Epithelial cell of proximal tubule (primary cell): ENCODE measurements at regions not wholly inside any gene's neighbourhood (a gene's known extent, or its start where the extent isn't known, plus 50 kb on each side); places are given as distances from the start of the nearest gene placed in this dataset.

Source experiments
- DNase-seq: peaks from one replicate; pipeline ENCODE4 v3.0.0-alpha.2; 2011; ENCODE audit warnings: low read depth
- H3K4me3 ChIP-seq: 2 replicates; pipeline ENCODE4 v1.5.1; 2011; ENCODE audit warnings: low read depth, mild to moderate bottlenecking, low read length
- TF ChIP-seq, protein P1 (sequence below): conservative IDR thresholded peaks from 2 replicates; pipeline ENCODE4 v1.5.1; 2012; ENCODE audit warnings: low read depth, mild to moderate bottlenecking, low read length

DNA sequence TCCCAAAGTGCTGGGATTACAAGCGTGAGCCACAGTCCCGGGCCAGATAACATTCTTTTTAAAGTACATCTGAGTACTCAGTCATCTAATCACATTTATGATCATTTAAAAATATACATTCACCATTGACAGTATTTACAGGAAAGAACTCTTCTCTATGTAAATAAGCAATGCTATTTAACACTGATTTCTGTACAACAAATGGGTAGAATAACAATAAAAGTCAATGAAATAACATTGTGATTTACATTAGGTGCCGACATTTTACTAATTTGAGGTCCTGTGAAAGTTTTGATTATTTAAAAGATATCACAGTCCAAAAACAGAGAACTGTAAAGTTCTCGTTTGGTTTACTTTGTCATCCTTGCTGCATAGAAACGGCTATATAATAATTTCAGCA, 1763.7 kb downstream of the SLITRK1 start:
- no peak for DNase-seq
- no peak overlapping the region for H3K4me3 ChIP-seq
- TF ChIP-seq, protein P1, sequence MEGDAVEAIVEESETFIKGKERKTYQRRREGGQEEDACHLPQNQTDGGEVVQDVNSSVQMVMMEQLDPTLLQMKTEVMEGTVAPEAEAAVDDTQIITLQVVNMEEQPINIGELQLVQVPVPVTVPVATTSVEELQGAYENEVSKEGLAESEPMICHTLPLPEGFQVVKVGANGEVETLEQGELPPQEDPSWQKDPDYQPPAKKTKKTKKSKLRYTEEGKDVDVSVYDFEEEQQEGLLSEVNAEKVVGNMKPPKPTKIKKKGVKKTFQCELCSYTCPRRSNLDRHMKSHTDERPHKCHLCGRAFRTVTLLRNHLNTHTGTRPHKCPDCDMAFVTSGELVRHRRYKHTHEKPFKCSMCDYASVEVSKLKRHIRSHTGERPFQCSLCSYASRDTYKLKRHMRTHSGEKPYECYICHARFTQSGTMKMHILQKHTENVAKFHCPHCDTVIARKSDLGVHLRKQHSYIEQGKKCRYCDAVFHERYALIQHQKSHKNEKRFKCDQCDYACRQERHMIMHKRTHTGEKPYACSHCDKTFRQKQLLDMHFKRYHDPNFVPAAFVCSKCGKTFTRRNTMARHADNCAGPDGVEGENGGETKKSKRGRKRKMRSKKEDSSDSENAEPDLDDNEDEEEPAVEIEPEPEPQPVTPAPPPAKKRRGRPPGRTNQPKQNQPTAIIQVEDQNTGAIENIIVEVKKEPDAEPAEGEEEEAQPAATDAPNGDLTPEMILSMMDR: no peak

DNA sequence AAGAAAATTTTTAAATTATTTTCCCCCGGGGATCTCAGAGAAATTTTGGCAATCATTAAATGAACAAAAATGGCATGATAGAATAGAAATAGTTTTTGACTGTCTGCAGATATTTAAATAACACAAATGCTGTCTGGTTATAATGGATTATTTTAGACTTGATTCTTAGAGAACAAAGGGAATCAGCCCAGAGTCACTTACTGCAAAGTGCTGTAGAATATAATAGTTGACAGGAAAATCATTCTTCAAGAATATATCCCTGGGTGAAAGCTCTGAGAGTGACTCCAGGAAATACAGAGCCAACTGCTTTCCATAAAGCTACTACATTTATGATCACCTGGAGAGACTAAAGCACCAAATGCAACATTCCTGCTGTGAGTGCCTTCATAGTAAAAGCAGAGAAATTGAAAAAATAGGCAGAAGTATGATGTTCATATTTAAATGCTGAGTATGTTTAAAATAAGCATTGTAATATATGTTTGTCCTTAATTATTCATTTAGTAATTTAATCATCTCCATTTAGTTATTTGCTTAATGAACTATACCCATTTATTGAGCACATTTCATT, 1765.8 kb downstream of the SLITRK1 start:
- DNase-seq: no peak
- H3K4me3 ChIP-seq: no peak overlapping the region
- TF ChIP-seq, protein P1: no peak

DNA sequence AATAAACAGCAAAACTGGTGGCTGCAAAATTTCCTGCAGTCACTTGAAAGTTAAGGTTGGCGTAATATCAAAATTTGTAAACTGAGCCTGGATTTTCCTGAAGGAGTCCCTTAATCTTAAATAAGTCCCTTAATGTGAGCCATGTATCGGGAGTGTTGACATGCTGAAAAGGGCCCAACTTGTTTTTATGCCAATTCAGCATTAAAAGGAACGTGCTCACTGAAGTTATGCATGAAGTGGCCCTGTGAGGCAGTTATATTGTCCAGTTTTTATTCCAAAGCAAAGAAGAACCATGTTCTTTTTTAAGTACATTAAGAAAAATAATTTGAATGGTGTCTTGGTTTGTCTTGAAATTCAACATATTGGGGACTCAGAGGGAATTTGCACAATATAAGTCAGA, 1766.9 kb downstream of the SLITRK1 start:
- TF ChIP-seq, protein P1: no peak
- DNase-seq: no peak

DNA sequence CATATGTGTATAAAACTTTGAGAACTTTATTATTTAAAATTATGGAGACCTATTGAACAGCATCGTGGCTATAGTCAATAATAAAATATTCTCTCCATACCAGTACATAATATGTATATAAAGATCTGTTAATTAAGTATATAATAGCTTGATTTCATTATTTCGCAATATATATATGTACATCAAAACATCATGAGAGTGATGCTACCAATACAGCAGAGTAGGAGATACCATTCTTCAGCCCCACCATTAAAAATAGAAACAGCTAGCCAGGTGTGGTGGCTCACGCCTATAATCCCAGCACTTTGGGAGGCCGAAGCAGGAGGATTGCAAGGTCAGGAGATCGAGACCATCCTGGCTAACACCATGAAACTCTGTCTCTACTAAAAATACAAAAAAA, 1755.3 kb upstream of the SPRY2 start:
- H3K4me3 ChIP-seq: no peak overlapping the region
- no peak for DNase-seq
- TF ChIP-seq, protein P1: no peak

More for the DNA sequence above, 1766.9 kb downstream of the SLITRK1 start:
- no peak overlapping the region for H3K4me3 ChIP-seq

DNA sequence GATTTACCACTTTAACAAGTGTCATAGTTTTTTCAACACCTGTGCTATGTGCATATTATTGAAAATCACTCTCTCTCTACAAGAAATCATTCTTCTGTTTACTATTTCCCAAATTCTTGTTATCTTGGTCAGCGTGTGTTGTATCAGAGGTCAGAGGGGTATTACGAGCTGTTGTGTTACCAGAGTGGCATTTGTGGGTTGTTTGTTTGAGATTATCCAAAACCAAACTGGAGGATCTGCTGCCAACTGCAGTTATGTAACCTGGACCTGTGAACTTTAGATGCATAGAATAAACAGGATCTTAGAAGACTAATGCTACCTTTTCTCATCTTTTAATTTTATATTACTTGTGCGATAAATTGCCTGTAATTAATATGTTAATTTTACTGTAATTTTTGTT, 1751.4 kb upstream of the SPRY2 start:
- no peak for DNase-seq

DNA sequence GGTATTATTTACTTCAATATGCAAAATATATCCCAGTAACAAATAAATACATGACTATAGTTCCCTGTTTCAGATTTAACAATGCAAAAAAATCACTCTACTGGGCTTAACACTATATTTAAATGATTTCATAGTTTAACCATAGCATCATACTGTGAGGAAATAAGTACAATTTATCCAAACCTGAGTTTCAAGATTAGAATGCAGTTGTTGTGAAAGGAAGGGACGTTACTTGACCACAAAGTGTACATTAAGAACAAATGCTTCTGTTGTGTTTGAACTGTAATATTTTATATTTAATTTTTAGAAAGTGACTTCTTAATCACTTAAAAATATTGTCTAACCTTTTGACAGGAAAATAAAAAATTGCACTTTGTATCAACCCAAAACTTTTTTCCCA, 1747.9 kb upstream of the SPRY2 start:
- no peak overlapping the region for H3K4me3 ChIP-seq
- TF ChIP-seq, protein P1: no peak
- no peak for DNase-seq

More for the DNA sequence above, 1751.4 kb upstream of the SPRY2 start:
- TF ChIP-seq, protein P1: no peak
- H3K4me3 ChIP-seq: no peak overlapping the region

DNA sequence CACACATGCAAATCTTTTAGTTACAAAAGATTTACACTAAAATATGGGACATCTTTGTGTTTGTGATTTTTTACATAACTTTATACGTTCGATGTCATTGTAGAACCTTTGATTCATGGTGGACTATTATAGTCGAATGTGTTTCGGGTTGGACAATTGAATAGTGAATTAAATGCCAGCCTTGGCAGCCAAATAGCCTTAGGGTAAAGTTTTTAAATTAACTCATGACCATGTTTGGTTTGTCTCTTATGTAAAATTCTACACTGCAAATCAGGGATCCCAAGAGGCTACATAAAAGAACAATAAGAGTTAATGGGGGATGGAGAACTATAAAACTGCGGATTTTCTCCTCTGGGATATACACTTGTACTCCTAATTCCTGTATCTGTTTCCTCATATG, 1735.6 kb upstream of the SPRY2 start:
- TF ChIP-seq, protein P1: no peak
- no peak for DNase-seq
- no peak overlapping the region for H3K4me3 ChIP-seq
